ENCODE measurements at regions not wholly inside any gene's neighbourhood (a gene's known extent, or its start where the extent isn't known, plus 50 kb on each side); places are given as distances from the start of the nearest gene placed in this dataset.
"Not testable (repeated sequence)": the region's sequence is repeated elsewhere in the genome, so short reads cannot be mapped to it uniquely, and the experiment has no call there.

DNA sequence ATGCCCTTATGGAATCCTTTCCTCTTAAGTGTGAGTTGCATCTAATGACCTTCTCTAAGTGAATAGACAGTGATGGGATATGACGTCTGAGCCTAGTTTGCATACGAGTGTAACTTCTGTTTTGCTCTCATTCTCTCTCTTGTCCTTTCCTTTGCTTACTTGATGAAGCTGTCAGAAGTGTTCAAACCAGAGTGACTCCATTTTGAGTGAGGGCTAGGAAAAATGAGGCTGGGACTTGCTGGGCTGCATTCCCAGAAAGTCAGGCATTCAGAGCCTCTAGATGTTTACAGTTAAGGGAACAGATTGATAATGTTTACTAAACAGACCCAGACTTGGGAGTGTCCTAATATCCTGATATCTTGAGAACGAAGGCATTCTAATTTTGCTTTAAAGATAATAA is 311.2 kb upstream of the SOX4 start:
- DNase-seq, result not testable (repeated sequence)

DNA sequence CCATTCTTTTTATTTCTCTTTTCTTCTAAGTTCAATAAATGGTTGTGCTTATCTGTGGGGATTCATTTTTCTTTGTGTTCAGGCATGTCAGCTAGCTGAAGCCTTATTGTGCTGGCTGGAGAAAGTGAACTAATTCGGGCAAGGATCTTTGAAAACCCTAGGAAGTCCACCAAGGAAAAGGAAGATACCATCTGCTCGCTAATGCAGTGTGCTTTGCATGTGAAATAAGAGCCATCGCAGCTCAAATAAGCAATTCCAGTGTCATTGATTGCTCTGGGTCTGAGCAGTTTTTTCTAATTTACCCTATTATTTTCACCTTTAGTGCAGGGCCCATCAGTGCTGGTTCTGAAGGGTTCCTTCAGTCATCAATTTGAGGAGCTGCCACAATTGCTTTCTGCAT is 309.4 kb upstream of the SOX4 start:
- DNase-seq, result no peak

GRCh38 chr6:21284706-21285105 is 308.8 kb upstream of the SOX4 start:
- DNase-seq, result no peak

DNA sequence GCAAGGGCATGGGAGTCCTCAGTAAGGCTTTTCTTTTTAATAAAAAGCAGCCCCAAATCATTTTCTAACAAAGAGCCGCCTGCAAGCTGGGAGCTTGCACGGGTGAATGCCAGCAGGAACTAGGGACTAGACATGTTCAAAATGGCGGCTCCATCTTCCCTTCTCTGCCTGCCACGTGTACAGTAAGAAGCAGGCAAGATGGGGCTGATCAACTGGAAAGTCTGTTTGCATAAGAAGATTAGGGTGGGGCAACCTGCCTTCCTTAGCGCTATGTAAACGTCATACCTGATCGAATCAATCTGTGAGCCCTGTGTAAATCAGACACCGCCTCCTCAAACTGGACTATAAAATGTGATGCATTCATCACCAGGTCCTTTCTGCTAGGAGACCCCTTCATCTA is 299.4 kb upstream of the SOX4 start:
- DNase-seq, result no peak

DNA sequence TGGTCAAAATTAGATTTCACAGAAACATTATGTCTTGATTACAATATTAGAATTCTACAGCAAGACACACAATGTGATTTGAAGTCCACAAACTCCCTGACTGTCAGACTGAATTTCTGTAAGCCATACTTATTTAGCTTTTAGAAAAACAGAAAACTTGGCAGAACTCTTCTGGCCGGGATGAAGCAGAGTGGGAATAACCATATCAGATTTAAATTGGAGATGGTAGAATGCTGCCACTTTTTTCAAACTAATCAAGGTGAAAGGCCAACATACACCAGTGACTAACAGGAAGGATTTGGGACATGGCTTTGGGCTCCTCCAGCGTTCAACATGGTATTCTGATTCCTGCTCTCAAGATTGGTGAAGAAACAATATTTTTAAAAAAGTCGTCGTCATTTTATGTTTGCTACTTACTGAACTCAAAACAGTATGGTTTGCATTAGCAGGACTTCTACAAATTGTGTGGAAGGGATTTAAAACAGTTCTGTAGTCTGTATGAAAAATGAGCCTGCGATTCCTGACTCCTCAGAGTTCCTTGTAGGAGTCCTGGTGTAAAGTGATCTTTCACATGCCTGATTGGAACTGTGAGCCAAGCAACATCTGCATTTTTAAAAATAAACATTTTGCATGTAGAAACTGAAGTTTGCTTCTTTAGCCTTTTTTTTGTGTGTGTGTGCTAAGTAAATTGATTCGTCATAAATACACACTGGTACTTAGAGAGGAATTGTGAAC is 297.9 kb upstream of the SOX4 start:
- DNase-seq, result no peak

DNA sequence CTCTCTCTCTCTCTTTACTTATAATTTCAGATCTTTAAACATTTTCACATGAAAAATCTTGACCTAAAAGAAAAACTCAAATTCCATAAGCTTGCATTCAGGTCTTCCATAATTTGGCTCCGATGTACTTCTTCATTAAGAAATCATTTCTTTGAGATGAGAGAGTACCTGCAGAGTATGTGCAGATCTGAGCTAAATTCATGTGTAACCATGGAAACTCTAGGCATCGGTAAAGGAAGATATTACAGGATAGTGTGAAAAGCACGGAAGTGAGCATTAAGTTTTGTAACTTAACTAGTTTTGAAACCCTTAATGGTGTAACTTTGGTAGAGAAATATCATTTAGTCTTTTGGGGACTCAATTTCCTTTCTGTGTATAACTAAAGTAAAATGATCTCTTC is 295.9 kb upstream of the SOX4 start:
- no peak for DNase-seq

DNA sequence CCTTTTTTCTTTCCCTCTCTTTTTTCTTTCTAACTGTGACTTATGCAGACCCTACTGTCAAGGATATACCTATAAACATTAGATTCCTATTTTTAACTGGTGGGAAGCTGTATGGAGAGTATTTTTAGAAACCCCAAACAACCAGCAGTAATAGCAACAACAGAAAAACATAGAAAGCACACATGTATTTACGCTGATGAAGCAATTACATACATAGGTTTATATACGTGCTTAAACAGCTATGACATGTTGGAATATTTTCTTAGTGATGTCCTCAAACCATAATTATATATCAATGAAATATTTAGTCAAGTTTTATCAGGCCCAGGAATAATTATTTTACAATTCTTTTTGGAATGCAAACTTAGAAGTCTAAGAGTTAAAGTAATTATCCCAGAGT is 294.3 kb upstream of the SOX4 start:
- DNase-seq, result no peak

- no peak for DNase-seq
These were observed 293.1 kb upstream of the SOX4 start for GRCh38 chr6:21300439-21300838.

DNA sequence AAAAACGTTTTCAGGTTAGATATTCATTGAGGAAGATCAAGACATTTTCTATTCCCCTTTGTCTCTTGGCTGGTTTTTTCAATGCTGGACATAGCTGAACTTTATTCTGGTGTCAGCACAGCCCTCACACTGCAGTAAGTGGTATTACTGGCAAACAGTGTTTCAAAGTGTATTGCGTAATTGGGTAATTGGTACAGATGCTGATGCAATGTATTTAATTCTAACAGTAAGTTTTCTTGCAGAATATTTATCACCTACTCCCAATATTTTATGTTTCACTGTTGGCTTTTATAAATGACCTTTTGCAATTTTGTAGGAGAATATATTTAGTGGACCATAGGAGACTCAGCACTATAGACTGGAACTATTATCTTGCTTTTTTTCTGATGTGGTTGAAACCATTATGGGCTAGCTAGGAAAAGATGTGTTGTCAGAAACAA is 287.6 kb upstream of the SOX4 start:
- DNase-seq, result no peak

DNA sequence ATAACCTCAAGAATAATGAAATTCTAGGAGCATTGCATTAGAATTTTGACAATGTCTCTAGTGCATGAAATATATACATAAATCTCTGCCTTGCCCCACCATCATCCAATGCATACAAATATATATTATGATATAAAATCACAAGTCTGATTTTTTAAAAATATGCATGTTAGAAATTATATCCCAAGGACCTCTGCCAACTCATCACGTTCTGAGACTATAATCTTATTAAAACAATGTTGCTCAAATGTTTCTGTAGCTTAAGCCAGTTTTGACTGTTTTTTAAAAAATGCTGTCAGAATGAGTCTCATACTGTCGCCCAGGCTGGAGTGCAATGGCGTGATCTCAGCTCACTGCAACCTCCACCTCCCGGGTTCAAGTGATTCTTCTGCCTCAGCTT is 287.0 kb upstream of the SOX4 start:
- no peak for DNase-seq

- DNase-seq, result no peak
These were observed 283.7 kb upstream of the SOX4 start for GRCh38 chr6:21309807-21310221.

- DNase-seq, result no peak
These were observed 282.9 kb upstream of the SOX4 start for GRCh38 chr6:21310568-21311140.

GRCh38 chr6:21312118-21312517 is 281.4 kb upstream of the SOX4 start:
- DNase-seq, result no peak

DNA sequence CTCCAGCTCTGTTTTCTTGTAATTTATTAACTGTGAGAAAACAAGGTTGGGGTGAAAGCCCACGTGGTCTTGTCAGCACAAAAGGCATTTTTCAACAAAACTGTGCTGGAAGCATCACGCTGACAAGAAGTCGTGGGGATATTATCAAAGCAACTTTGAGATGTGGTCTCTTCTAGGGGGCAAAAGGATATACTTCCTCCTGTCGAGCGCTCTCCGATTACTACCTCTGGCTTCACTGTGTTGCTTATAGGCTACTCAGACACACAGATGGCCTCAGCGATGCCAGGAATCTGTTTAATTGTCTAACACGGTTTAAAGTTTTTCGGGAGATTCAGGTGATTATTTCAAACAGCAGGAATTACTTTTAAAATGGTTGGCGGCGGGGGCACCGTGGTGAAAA is 275.9 kb upstream of the SOX4 start:
- DNase-seq, result no peak

GRCh38 chr6:21321076-21321475 is 272.5 kb upstream of the SOX4 start:
- no peak for DNase-seq

- DNase-seq, result no peak
These were observed 272.0 kb upstream of the SOX4 start for GRCh38 chr6:21321531-21321930.

DNA sequence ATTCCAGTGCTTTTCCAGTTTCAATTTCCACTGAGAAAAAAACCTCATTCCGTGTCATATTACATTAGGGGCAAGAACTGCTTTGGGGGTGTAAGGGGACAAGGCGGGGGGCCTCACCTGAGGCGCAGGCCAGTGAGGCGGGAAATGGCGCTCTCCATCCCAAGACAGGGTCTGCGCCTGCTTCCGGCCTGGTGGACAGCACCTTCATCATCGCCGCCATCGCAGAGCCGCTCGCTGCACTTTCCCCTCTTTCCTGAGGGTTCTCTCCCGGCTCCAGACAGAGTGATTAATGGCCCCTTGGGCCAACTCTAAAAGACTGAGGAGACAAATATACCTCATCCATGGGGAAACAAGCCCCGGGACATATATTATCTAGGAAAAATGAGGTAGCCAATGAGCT is 270.0 kb upstream of the SOX4 start:
- no peak for DNase-seq

GRCh38 chr6:21325201-21325856 is 268.2 kb upstream of the SOX4 start:
- DNase-seq, result peak; percentile 16

DNA sequence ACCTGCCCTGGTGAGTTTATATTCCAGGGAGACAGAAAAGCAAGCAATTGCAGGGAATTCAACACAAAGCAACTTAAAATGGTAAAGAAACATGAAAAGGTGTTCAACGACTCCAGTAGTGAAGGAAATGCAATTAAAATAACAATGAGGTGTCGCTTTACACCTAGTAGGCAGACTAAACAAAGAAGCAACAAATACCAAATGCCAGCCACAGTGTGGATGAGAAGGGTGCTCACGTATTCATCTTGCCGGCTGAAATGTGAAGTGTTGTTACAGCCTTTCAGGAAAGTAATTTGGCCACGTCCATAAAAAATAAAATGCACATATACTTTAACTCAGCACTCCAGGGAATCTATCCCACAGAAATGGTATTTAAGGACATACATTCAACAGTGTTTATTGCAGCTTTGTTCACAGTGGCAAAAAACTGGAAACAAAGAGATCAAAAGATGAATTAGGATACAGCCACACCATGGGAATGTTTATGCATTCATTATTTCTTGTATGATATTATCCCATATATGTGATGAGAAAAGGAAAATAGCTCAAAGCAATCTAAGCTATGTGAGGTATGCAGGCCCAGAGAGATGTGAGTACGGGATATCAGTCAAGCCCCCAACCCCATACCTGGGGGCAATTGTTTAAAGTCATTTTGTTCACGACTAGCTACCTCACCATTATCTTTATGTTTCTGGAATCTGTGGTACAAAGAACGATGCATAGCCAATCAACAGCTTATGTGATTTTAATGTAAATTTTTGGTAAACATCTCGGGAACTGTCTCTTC is 266.0 kb upstream of the SOX4 start:
- no peak for DNase-seq

DNA sequence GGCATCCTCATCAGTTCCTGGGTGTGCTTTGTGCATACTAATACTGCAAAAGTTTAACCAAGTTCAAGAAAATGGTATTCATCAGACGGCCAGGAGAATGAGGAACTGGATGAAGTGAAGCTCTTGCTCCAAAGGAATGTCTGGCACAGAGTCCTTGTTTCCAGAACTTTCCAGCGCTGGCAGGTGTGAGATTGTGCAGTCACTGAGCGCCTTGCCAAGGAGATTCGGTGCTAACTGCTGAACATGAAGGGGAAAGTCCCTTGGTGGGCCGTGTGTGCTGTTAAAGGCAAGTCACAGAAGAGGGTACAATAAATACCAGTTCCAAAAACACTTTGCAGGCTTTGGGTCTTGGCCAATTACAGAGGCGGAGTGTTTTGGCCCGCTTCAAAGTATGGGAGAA is 262.3 kb upstream of the SOX4 start:
- DNase-seq, result no peak

- DNase-seq, result no peak
These were observed 261.5 kb upstream of the SOX4 start for GRCh38 chr6:21332077-21332476.

- no peak for DNase-seq
These were observed 260.9 kb upstream of the SOX4 start for GRCh38 chr6:21332660-21333059.

DNA sequence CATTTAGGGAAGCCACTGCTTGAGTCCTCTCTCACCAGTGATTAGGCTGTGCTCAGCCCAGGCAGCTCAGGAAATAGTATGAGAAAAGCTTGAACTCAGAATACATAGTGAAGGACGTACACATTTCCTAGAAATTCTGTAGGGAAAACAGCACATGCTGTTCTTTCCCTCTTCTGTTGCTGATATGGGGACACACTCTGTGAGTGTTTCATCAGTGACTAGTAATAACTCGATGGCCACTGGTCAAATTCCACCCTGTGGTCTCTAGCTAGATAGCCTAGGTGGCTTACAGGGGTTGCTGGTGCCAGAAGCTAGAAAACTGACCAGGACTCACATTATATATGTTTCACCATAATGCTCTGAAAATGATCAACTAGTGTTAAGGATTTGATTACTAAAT is 259.8 kb upstream of the SOX4 start:
- DNase-seq, result no peak

DNA sequence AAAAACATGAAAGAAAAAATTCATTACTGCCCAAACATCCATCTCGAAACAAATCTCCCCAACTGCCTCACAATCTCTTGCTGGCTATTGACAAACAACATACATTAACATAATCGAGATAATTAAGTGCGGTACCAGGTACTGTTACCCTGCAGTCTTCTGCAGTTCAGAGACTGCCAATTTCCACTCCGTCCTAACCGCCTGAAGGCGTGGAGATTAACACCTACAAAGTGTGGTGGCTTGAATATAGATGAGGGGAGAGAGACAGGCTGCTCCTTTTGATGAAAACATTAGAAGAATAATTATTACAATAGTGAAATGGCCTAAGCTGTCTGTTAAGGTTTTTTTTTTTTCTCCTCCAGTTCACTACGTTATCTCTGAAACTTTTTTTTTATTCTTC is 258.9 kb upstream of the SOX4 start:
- no peak for DNase-seq
